ENCODE measurements at regions not wholly inside any gene's neighbourhood (a gene's known extent, or its start where the extent isn't known, plus 50 kb on each side); places are given as distances from the start of the nearest gene placed in this dataset.
"Not testable (repeated sequence)": the region's sequence is repeated elsewhere in the genome, so short reads cannot be mapped to it uniquely, and the experiment has no call there.

- no peak for DNase-seq (ENCODE audit: low read depth in 3 of 3, low spot score in 1 of 3)
These were observed 57.5 kb upstream of the PLPPR5 start for GRCh38 chr1:99062192-99062591.

DNA sequence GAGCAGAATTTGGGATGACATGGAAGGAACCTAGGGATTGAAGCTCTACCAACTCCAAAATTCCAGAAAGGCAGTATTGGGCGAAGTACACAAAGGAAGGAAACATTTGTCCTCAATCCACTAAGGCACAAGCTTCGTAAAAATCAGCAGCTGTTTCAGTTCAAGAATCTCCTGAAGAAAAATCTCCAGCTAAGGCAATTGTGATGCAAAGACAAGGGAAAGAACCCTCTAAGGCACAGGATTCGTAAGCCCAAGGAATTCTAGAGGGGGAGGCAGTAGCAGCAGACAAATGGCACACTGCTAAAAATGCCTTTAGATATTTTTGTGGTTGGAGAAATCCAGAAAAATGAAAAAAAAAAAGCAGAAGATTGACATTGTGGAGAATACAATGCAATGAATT, 64.5 kb upstream of the PLPPR5 start:
- no peak for DNase-seq (ENCODE audit: low read depth in 3 of 3, low spot score in 1 of 3)

- DNase-seq (ENCODE audit: low read depth in 3 of 3, low spot score in 1 of 3), result not testable (repeated sequence)
These were observed 73.9 kb upstream of the PLPPR5 start for GRCh38 chr1:99078529-99078928.

DNA sequence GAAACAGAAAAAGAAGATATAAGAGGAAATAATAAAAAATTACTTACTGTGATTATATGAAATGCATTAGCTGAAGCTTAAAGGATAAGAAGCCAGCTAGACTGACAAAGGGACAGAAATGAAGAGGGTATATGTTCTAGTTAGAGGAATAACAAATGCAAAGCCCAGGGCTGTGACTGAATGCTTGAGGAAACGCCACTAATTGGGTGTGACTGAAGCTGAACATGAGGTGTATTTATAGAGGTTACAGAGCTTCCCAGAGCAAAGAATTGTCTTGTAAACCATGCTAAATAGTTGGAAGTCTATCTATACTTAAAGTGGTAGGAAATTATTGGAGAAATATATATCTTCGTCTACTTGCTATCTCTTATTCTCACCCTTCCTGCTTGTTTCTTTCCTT, 77.7 kb upstream of the PLPPR5 start:
- DNase-seq (ENCODE audit: low read depth in 3 of 3, low spot score in 1 of 3), result no peak

DNA sequence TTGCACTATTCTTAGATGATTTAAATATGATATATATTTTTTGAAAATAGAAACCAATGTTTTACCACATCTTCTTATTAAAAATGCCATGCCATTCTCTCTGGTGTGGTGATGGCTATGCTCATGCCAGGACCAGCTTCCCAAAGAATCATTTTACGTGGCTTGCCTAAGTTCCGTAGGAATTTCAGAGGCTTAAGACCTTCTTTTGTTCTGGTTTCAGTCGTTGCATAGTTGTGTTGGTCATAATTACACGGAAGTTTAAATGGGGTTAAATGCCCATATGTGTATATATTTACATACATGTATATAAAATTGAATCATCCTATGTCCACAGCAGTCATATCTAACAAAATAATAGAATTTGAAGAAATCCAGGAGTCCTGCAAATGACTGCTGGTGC, 78.7 kb upstream of the PLPPR5 start:
- no peak for DNase-seq (ENCODE audit: low read depth in 3 of 3, low spot score in 1 of 3)

- DNase-seq (ENCODE audit: low read depth in 3 of 3, low spot score in 1 of 3), result no peak
These were observed 79.9 kb upstream of the PLPPR5 start for GRCh38 chr1:99084562-99084961.

DNA sequence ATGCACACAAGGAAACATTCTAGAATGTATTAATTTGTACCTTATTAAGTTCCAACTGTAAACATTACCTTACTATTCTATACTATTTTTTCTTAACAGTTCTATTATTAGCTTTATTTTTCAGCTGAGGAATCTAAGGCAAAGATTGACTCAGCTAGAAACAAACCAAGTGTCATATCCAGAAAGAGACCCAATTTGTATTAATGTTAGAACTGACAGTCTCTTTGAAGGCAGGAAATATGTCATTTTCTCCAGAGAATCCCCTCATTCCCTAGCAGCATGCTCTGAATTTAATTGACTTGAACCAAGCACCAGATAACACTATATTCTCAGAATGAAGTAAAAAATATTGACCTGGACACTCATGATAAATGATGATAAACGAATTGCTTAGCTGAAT, 81.4 kb upstream of the PLPPR5 start:
- DNase-seq (ENCODE audit: low read depth in 3 of 3, low spot score in 1 of 3), result no peak

GRCh38 chr1:99098589-99098988, 93.9 kb upstream of the PLPPR5 start:
- DNase-seq (ENCODE audit: low read depth in 3 of 3, low spot score in 1 of 3), result no peak

- no peak for DNase-seq (ENCODE audit: low read depth in 3 of 3, low spot score in 1 of 3)
These were observed 101.6 kb upstream of the PLPPR5 start for GRCh38 chr1:99106274-99106673.

- no peak for DNase-seq (ENCODE audit: low read depth in 3 of 3, low spot score in 1 of 3)
These were observed 103.0 kb upstream of the PLPPR5 start for GRCh38 chr1:99107680-99108079.

- no peak for DNase-seq (ENCODE audit: low read depth in 3 of 3, low spot score in 1 of 3)
These were observed 105.7 kb upstream of the PLPPR5 start for GRCh38 chr1:99110140-99111041.

DNA sequence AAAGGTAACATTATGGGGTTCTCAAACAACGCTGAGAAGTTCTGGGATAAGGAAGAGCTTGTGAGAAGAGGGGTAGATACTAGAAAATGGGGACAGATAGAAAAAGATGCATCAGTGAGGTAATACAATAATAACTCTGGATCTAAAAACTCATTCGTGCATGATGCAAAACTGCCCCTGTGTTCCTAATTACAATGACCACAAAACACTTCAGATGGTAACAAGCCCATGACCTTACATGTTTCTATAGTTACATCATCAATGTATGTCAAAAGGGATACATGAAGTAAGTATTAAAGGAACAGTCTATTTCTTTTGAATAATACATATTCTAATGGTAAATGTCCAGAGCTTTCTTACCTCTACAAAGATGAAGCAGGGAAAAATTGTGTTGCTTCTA, 110.6 kb upstream of the PLPPR5 start:
- DNase-seq (ENCODE audit: low read depth in 3 of 3, low spot score in 1 of 3), result no peak

- no peak for DNase-seq (ENCODE audit: low read depth in 3 of 3, low spot score in 1 of 3)
These were observed 114.5 kb upstream of the PLPPR5 start for GRCh38 chr1:99119188-99119587.

- no peak for DNase-seq (ENCODE audit: low read depth in 3 of 3, low spot score in 1 of 3)
These were observed 117.4 kb upstream of the PLPPR5 start for GRCh38 chr1:99122039-99122438.

DNA sequence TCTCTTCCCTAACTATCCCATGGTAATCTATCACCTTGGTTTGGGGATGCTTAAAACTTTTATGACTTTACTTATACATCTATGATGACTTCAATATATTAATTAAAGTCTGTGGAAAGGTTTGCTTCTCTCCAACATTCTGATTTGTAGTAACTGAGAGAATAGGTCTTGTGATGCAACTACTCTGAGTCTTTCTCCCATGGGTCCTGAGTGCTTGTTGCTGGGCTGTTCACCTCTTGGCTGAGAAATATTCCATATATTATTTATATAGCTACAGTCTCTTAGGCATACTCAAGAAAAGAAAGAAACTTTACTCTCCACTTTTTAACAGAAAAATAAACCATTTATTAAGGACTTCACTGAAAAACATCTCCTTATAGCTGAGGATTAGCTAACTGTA, 119.3 kb upstream of the PLPPR5 start:
- DNase-seq (ENCODE audit: low read depth in 3 of 3, low spot score in 1 of 3), result no peak

GRCh38 chr1:99131546-99131945, 126.9 kb upstream of the PLPPR5 start:
- no peak for DNase-seq (ENCODE audit: low read depth in 3 of 3, low spot score in 1 of 3)

DNA sequence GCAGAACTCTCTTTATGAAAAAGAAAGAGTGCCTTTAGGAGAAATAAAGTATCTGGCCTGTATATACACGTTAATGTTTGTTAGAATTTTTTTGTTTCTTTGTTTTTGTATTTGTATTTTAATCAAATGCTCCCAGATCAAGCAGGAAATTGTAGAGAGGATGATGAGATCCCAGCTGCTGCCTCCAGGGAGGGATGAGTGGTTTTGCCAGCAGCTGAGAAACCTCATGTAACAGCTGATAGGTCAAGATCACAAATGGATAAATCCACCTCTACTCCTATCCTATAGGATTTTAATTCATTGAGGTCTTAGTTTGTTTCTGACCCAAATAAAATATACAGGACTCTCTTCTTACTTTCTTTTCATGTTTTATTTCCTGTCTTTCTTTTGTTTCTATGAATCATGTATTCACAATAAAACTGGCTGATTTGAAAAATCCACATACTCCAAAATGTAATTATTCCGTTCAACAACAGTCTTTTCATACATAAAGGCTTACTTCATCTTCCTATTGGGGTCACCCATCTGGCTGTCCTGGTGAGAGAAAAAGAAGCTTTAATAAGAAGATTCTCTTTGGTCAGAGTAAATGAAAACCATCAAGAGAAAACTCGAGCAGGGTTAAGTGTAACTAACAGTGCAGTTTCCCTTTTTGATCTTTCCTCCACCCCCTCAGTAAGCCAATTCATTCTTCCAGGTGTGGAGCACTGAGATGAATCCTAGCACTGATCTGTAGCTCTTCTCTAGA, 129.3 kb upstream of the PLPPR5 start:
- DNase-seq (ENCODE audit: low read depth in 3 of 3, low spot score in 1 of 3), result no peak

DNA sequence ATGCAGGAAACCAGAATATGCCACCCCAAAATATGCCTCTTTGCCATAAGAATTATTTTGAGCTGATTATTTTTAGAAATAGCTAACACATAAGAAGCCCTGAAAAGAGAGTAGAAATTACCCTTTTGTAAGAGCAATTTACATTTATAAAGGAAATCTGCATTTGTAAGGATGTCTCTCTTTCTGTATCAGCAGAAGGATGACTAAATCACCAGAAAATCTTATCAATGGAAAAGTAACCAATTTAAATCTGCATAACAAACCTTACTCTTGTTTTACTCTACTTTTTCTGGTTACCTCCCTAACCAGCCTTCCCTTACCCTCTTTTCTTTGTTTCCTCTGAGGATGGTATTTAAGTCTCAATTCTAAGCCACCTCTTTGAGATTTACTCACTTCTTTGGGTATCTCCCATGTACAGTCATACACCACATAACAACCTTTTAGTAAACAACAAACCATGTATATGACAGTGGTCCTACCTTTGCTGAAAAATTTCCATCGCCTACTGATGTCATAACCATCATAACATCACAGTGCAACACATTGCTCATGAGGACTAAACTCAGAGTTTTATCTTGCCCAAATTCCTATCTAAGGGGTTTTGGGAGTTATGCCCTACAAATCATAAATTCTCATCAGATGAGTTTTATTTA, 126.6 kb upstream of the PLPPR4 start:
- no peak for DNase-seq (ENCODE audit: low read depth in 3 of 3, low spot score in 1 of 3)

DNA sequence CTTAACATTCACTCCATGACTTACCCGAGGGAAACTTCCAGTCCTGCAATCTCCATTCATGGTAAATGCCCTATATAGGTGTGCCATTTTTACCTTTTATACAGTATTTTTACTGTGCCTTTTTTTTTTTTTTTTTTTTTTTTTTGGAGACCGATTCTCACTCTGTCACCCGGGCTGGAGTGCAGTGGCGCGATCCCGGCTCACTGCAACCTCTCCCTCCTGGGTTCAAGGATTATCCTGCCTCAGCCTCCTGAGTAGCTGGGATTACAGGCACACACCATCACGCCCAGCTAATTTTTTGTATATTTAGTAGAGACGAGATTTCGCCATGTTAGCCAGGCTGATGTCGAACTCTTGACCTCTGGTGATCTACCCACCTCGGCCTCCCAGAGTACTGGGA, 124.4 kb upstream of the PLPPR4 start:
- DNase-seq (ENCODE audit: low read depth in 3 of 3, low spot score in 1 of 3), result no peak

DNA sequence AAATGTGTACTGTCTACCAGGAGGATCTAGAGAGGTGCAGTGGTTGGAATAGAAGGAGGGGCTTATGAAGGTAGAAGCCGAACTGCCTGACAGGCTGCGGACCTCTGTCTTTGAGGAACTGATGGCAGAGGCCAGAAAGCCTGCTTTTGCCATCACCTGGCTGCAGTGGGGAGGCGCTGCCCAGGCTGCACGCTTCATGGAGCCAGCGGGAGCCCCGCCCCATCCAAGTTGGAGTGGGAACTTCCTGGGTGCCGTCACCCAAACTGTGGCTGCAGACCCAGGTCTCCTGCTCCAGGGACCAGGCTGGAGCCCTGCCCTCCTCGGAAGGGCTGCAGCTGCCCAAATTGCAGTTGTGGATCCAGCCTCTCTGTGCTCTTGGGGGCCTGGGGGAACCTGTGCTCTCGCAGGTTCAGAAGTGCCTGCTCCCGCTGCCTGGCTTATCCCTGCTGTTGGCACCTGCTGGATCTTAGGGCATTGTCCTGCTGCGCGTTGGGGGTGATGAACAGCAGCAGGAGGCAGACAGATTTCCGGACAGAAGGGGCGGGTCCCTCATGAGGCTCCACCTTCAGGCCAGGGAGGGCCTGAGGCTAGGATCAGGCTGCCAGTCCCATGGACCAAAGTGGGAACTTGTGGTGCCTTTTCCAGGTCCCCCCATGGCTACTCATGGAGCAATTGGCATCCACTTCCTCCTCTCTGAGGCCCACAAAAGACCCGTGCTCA, 118.0 kb upstream of the PLPPR4 start:
- DNase-seq (ENCODE audit: low read depth in 3 of 3, low spot score in 1 of 3), result no peak

DNA sequence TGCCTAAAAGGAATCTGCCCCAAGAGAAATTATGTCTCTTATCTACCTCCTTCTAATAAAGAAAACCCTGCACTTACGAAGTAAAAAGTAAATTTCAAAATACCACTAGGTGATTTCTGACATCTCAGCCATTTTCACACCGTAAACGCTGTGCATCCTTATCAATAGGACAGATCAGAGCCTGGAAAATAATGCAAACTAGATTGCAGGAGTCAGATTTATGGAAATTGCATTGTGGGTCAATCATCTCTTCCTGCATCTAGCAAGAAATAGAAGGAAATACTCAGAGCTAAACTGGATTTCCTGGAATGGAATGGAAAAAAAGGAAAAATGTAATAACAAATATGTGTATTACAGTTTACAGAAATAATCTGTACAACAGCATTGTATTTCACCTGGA, 114.3 kb upstream of the PLPPR4 start:
- DNase-seq (ENCODE audit: low read depth in 3 of 3, low spot score in 1 of 3), result no peak
